Stimulated activated naive B cell treated with anti-CD40 and anti-IgM and Interleukin-4, amounts not matched to agents 10 μg/mL and 1 μg/mL and 100 μg/mL, for 72 hours (primary cell): ENCODE measurements at regions not wholly inside any gene's neighbourhood (a gene's known extent, or its start where the extent isn't known, plus 50 kb on each side); places are given as distances from the start of the nearest gene placed in this dataset.

Source experiments
- ATAC-seq, 2 donors: fragments of 150-1000 bp; cut with Tn5 transposase; replicated peaks; 2 replicates each; pipeline ENCODE4 v1.10.0; 2021; ENCODE audit warnings: moderate library complexity in 1 of 2
- DNase-seq: peaks from one replicate; pipeline ENCODE4 v3.0.0; 2021
- H3K27ac Mint-ChIP-seq: one replicate; pipeline ENCODE4 v1.8.0; 2022; ENCODE audit warnings: mild to moderate bottlenecking, mixed read lengths
- H3K27me3 Mint-ChIP-seq, 2 donors: one replicate each; pipeline ENCODE4 v1.8.0; 2022; ENCODE audit warnings: mixed read lengths in 2 of 2
- H3K36me3 Mint-ChIP-seq, 2 donors: one replicate each; pipeline ENCODE4 v1.8.0; 2022; ENCODE audit warnings: mixed read lengths in 2 of 2, mild to moderate bottlenecking in 1 of 2
- H3K4me1 Mint-ChIP-seq, 2 donors: one replicate each; pipeline ENCODE4 v1.8.0; 2022; ENCODE audit warnings: mixed read lengths in 2 of 2, mild to moderate bottlenecking in 1 of 2
- H3K4me3 Mint-ChIP-seq, 2 donors: one replicate each; pipeline ENCODE4 v1.8.0; 2022; ENCODE audit warnings: mild to moderate bottlenecking in 2 of 2, mixed read lengths in 2 of 2, moderate library complexity in 1 of 2
- H3K9me3 Mint-ChIP-seq, 2 donors: one replicate each; pipeline ENCODE4 v1.8.0; 2022; ENCODE audit warnings: mixed read lengths in 2 of 2, mild to moderate bottlenecking in 1 of 2

DNA sequence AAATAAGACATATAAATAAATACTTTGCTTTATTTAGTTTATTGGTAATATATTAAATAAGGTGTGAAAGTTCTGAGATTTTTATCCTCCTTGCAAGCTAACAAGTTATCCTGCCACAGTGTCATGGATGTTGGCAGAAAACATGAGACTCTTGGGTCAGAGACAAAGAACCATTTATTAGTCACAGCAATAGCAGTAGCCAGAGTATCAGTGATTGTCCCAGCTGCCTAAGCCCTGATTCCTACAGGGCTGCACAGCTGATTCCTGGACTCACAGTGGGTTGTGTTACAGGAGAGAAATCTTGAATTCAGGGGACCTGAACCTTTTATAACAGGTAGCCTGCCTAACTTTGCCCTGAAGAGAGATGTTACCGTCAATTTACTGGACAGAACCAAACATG lies 304.5 kb upstream of the ZNF608 start:
- DNase-seq (no peak), ATAC-seq (no peak)
- Mint-ChIP-seq H3K4me1 (peaks cover 1 to 3% of the 10 kb centered on the region in 2 donors), H3K27me3 (peaks cover 0 to 4% of the 10 kb centered on the region in 2 donors), H3K36me3 (no peaks in the 10 kb centered on the region), H3K9me3 (no peaks in the 10 kb centered on the region), H3K4me3 (no peak overlapping the region), H3K27ac (no peak overlapping the region)

DNA sequence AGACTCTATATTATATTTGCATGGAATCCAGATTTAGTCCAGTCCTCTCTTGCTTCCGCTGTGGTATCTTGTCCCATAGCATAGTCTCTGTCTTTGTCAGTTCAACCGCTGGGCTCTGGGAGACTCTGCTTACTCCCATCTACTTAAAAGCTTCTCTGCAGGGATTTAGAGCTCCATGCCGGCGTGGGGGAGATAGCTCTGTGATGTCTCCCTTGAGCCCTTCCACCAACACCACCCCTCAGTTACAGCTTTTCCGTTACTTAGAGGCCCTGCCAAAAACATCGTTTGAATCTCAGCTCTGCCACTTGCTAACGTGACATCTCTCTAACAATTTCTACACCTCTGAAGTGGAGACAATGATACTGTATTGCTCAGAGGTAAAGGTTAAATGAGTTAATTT lies 306.1 kb upstream of the ZNF608 start:
- DNase-seq = no peak
- H3K27ac Mint-ChIP-seq = no peak overlapping the region
- no peaks in the 10 kb centered on the region for H3K36me3 Mint-ChIP-seq
- ATAC-seq = no peak
- H3K4me1 Mint-ChIP-seq = peaks cover 2 to 15% of the 10 kb centered on the region in 2 donors
- H3K9me3 Mint-ChIP-seq = no peaks in the 10 kb centered on the region
- no peaks in the 10 kb centered on the region for H3K27me3 Mint-ChIP-seq
- H3K4me3 Mint-ChIP-seq = no peak overlapping the region

DNA sequence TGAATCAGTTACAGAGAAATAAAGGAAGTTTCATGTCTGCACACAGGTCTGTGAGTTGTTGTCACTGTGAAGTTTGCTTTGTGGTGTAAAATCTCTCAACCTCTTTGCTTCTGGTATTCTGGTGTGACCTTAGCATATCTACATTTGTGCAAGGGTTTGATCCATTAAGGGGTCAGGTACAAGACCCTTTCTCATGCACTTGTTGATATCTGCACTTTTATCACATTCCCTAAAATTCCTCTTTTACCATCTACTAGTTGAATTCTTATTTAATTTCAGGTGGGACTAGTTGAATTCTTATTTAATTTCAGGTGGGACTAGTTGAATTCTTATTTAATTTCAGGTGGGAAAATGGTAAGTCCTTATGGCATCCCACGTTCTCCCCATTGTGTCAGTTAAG lies 306.7 kb upstream of the ZNF608 start:
- DNase-seq (no peak), ATAC-seq (no peak)
- H3K27me3 Mint-ChIP-seq = no peaks in the 10 kb centered on the region
- no peak overlapping the region for H3K4me3 Mint-ChIP-seq
- no peaks in the 10 kb centered on the region for H3K9me3 Mint-ChIP-seq
- H3K27ac Mint-ChIP-seq = no peak overlapping the region
- H3K4me1 Mint-ChIP-seq = peaks cover 2 to 15% of the 10 kb centered on the region in 2 donors
- no peaks in the 10 kb centered on the region for H3K36me3 Mint-ChIP-seq

DNA sequence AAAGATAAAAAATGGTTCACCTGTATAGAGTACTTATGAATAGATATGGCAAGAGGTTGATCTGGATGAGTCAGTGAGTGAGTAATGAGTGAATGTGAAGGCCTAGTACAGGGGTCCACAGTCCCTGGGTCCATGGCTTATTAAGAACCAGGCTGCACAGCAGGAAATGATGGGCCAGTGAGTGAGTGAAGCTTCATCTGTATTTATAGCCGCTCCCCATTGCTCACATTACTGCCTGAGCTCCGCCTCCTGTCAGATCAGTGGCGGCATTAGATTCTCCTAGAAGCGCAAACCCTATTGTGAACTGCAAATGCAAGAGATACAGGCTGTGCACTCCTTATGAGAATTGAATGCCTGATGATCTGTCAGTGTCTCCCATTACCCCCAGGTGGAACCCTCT lies 307.7 kb upstream of the ZNF608 start:
- H3K9me3 Mint-ChIP-seq = no peaks in the 10 kb centered on the region
- no peak for ATAC-seq
- H3K27ac Mint-ChIP-seq = no peak overlapping the region
- DNase-seq = no peak
- H3K4me1 Mint-ChIP-seq = peaks cover 2 to 15% of the 10 kb centered on the region in 2 donors
- H3K27me3 Mint-ChIP-seq = no peaks in the 10 kb centered on the region
- H3K36me3 Mint-ChIP-seq = no peaks in the 10 kb centered on the region
- H3K4me3 Mint-ChIP-seq = no peak overlapping the region

DNA sequence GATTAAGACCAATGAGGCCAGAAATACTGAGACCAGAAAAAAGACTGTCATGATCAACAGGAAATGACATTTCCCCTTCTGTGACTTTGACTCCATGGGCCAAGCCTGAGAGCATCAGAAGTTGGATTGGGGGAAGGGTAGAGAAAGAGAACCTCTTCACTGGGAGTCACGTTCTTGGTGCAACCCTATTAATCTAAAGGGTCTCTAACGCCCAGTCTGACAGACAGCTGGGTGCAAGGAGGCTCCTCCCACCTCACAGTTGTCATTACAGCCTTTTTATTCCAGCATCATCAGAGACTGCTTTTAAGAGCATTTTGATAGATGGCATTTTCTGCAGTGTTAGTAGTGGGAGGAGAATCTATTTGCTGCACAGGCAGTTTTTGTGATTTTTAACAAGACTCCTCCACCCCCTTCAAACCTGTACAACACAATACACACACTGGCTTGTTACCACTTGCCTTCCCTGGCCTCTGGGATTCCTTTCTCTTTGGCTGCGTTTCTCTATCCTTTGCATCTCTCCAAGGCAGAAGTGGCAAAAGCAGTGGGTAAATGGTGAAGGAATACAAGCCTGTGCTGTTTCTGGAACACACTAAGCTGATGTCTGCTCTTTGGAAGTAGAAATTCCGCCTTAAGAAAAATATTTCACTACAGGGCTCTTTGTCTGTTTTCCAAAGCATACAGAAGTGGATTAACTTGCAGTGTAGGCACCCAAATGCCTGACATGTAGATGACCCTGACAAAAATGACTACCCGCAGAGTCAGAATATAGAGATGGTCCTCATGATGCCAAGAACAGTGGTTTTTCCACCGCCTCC lies 310.4 kb upstream of the ZNF608 start:
- no peak for ATAC-seq

DNA sequence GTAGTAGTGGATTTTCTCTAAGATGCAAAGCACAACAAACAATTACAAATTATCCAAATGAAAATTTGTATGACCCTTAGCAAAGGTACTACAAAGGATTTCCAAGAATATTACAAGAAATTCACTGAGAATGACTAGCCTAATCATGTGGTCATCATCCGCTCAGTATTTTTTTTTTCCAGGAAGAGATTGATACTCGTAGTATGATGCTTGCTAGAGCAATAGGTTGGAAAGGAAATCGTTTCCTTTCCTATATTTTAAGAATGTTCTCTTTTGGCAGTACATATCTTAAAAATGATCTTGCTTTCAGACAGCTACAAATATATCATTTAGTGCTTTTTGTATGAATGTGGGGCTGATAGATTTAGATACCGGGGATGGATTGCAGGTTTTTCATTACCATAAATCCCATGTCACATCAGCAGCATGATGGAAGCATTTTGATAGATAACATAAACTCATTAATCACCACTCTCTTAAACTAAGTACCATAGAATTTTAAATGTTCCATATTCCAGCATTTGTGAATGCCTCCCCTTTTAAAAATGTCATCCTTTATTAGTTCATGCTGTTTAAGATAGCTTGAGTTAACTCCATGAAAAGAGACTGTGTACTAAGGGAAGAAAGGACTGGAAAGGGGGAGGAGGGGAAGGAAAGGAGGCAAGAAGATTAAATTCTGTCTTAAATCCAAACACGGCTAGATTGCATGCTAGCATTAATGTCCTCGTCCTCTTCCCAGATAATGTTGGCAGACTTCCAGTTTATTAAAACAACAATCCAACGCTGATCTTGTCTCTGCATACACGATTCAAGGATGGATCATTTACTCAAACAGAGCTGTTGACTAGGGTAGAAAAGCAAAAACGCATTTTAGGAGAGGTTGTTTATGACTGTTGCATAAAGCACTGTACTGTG lies 311.7 kb upstream of the ZNF608 start:
- ATAC-seq = no peak
- Mint-ChIP-seq H3K36me3 (no peaks in the 10 kb centered on the region), H3K4me1 (peaks cover 2 to 15% of the 10 kb centered on the region in 2 donors), H3K27me3 (no peaks in the 10 kb centered on the region), H3K9me3 (peaks cover 0 to 1% of the 10 kb centered on the region in 2 donors), H3K4me3 (no peak overlapping the region), H3K27ac (no peak overlapping the region)
- DNase-seq = no peak

More for the DNA sequence above, 310.4 kb upstream of the ZNF608 start:
- peaks cover 2 to 15% of the 10 kb centered on the region in 2 donors for H3K4me1 Mint-ChIP-seq
- H3K36me3 Mint-ChIP-seq = no peaks in the 10 kb centered on the region
- no peak for DNase-seq
- H3K27ac Mint-ChIP-seq = no peak overlapping the region
- no peaks in the 10 kb centered on the region for H3K27me3 Mint-ChIP-seq
- H3K9me3 Mint-ChIP-seq = peaks cover 0 to 1% of the 10 kb centered on the region in 2 donors
- H3K4me3 Mint-ChIP-seq = no peak overlapping the region

DNA sequence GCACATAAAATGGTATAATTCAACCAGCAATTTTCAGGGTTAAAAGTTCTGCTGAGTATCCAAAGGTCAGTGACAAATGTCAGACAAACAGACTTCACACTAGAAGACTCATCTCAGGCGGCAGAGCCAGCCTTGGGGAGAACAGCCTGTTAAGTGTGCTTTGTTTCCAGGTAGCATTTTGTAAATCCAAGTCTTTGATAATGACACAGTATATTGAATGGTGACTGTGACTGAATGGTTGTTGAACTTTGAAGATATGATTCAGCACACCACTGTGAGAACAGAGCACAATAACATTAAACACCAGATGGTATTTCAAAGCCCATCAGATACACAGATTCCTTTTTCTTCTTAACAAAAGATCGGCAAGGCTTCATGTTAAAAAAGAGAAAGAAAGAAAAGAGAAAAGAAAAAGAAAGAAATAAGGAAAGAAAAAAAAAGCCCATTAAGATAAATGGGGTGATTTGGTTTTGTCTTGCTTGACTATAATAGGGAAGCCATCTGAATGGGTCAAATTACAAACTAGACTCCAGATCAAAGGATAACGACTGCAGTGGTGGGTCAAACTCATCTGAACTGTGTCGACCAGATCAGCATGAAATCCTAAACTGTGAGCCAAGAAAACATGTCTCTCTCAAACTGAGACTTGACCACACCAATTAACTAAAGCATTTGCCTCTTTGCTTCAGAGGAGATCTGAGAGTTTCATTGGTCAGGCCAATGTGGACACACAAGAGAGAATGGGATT lies 313.0 kb upstream of the ZNF608 start:
- Mint-ChIP-seq H3K36me3 (no peaks in the 10 kb centered on the region), H3K27me3 (no peaks in the 10 kb centered on the region), H3K9me3 (peaks cover 0 to 1% of the 10 kb centered on the region in 2 donors), H3K4me3 (no peak overlapping the region), H3K4me1 (peaks cover 2 to 15% of the 10 kb centered on the region in 2 donors), H3K27ac (no peak overlapping the region)
- ATAC-seq (no peak), DNase-seq (no peak)

DNA sequence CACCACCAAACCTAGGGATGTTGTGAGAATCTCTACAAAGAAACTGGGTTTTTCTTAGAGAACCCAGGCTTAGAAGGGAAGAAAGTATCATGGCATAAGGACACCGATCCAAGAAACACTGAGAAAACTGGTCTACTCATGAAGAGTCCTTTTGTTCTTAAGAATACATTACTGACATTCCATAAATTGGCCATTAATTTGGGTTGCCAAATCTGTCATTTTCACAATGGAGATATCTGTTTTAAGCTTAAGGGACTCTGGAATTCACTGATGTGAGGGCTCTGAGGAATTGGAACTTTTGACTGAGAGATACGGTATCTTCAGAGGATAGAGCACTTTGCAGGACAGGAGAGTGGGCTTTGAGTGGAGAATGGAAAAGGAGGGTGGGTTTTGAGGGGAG lies 315.3 kb upstream of the ZNF608 start:
- peaks cover 0 to 4% of the 10 kb centered on the region in 2 donors for H3K27me3 Mint-ChIP-seq
- peaks cover 0 to 1% of the 10 kb centered on the region in 2 donors for H3K9me3 Mint-ChIP-seq
- no peaks in the 10 kb centered on the region for H3K36me3 Mint-ChIP-seq
- H3K4me1 Mint-ChIP-seq = peaks cover 0 to 6% of the 10 kb centered on the region in 2 donors
- H3K27ac Mint-ChIP-seq = no peak overlapping the region
- no peak overlapping the region for H3K4me3 Mint-ChIP-seq
- no peak for ATAC-seq
- no peak for DNase-seq

DNA sequence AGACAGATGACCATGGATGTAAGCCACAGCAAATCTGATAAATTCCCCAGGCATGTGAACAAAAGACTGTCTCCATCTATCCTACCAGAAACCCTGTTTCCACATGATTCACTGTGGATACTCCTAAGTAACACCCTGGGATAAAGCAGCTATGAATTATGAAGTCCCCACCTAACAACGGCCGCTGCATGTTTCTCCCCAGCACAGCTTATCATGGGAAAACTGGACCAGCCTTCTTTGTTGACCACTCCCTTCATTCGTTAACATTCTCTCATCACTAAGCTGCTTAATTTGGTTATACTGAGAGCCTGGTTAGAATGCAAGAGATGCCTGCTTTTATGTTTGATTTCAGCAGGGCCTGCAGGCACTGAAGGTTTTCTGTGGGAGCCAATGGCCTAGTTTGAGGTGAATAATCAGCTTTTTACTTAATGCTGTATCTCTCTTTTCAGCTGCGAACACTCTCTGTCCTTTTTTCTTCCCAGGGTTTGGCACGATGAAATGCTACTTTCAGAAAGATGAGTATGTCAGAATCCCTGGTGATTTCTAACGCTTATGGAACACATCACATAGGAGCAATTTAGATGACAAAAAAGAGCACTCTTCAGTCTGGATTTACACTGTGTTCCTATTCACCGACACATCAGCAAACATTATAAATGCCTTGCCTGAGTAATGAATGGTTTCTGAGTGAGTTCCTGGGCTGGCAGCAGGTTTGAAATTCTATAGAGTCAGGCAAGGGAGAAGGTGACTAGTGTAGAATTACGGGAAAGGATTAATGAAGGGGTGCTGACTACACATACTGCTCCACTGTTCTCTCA lies 318.4 kb upstream of the ZNF608 start:
- Mint-ChIP-seq H3K36me3 (peaks cover 0 to 4% of the 10 kb centered on the region in 2 donors), H3K27ac (no peak overlapping the region), H3K9me3 (peaks cover 2 to 6% of the 10 kb centered on the region in 2 donors), H3K4me1 (no peaks in the 10 kb centered on the region), H3K27me3 (peaks cover 0 to 5% of the 10 kb centered on the region in 2 donors), H3K4me3 (no peak overlapping the region)
- ATAC-seq (no peak), DNase-seq (no peak)

DNA sequence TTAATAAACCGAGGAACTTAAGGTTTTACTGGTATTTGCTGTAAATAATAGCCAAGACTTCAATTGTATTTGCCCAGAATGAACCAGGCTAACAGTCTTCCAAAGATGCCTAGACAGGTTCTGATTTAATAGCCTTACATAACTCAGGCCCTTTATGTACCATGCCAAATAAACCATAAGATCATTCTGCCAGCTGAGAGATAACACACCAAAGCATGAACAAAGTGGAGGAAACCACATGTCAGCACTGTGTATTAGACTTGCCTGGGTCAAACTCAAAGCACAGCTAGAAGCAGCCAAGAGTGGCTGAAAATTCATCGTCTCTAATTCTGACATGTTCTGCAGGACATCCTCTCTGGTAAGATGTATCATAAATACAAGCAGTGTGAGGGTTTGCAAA lies 319.3 kb upstream of the ZNF608 start:
- H3K4me1 Mint-ChIP-seq = no peaks in the 10 kb centered on the region
- H3K36me3 Mint-ChIP-seq = peaks cover 0 to 4% of the 10 kb centered on the region in 2 donors
- peaks cover 3 to 7% of the 10 kb centered on the region in 2 donors for H3K9me3 Mint-ChIP-seq
- no peak for DNase-seq
- H3K4me3 Mint-ChIP-seq = no peak overlapping the region
- H3K27me3 Mint-ChIP-seq = peaks cover 0 to 5% of the 10 kb centered on the region in 2 donors
- H3K27ac Mint-ChIP-seq = no peak overlapping the region
- ATAC-seq = no peak

DNA sequence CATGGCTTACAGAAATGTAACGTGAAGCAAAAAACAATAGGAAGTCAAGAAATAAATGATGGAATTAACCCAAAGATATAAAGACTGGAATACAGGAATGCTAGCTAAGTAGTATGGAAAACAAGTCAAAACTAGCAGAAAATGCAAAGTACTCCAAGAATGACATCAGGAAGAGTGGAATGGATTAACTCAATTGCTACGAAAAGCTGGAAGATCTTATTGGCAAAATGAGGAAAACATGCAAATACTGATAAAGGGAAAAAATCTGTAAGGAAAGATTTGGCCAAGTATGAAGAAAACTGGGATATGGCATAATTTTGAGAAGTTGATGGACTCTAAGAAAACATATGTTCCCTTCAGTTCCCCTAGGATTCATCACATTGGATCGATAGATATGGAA lies 324.5 kb upstream of the ZNF608 start:
- no peaks in the 10 kb centered on the region for H3K4me1 Mint-ChIP-seq
- H3K36me3 Mint-ChIP-seq = peaks cover 8 to 17% of the 10 kb centered on the region in 2 donors
- H3K27me3 Mint-ChIP-seq = peaks cover 0 to 5% of the 10 kb centered on the region in 2 donors
- no peak overlapping the region for H3K4me3 Mint-ChIP-seq
- DNase-seq (no peak), ATAC-seq (no peak)
- no peak overlapping the region for H3K27ac Mint-ChIP-seq
- H3K9me3 Mint-ChIP-seq = peaks cover 17 to 28% of the 10 kb centered on the region in 2 donors

DNA sequence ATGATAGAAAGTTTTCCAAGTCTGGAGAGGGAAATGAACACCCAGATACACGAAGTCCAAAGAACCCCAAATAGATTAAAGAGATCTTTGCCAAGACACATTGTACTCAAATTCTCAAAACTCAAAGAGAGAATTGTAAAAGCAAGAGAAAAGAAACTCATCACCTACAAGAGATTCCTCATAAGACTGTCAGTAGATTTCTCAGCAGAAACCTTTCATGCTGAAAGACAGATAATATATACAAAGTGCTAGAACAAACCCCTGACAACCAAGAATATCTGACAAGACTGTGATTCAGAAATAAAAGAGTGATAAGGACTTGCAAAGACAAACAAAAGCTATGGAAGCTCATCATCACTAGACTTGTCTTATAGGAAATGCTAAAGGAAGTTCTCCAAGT lies 326.7 kb upstream of the ZNF608 start:
- Mint-ChIP-seq H3K36me3 (peaks cover 8 to 17% of the 10 kb centered on the region in 2 donors), H3K9me3 (peaks cover 17 to 28% of the 10 kb centered on the region in 2 donors), H3K4me3 (no peak overlapping the region), H3K27ac (no peak overlapping the region), H3K4me1 (no peaks in the 10 kb centered on the region), H3K27me3 (no peaks in the 10 kb centered on the region)
- DNase-seq (no peak), ATAC-seq (no peak)

DNA sequence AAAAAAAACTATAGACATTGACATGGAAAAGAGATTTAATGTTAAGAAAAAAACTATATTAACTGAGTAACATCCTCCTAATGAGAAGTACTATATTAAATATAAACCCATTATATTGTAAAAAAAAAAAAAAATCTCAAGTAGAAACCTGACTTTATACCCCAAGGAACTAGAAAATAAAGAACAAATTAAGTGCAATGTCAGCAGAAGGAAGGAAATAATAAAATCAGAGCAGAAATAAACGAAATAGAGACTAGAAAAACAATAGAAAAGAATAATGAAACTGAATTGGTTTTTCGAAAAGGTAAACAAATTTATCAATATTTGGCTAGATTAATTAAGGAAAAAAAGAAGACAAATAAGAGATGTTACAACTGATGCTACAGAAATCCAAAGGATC lies 329.1 kb upstream of the ZNF608 start:
- Mint-ChIP-seq H3K27me3 (no peaks in the 10 kb centered on the region), H3K36me3 (peaks cover 8 to 13% of the 10 kb centered on the region in 2 donors), H3K4me1 (no peaks in the 10 kb centered on the region), H3K9me3 (peaks cover 14 to 22% of the 10 kb centered on the region in 2 donors), H3K4me3 (no peak overlapping the region), H3K27ac (no peak overlapping the region)
- ATAC-seq (no peak), DNase-seq (no peak)
